Mucosa of rectum (tissue), 2 donors: ENCODE measurements at regions not wholly inside any gene's neighbourhood (a gene's known extent, or its start where the extent isn't known, plus 50 kb on each side); places are given as distances from the start of the nearest gene placed in this dataset.
"Not testable (repeated sequence)": the region's sequence is repeated elsewhere in the genome, so short reads cannot be mapped to it uniquely, and the experiment has no call there.

Experiments used
- H3K27ac ChIP-seq, 2 donors: one replicate each; pipeline ENCODE4 v1.7.0; 2013; ENCODE audit warnings: inconsistent platforms in 2 of 2, low read depth in 2 of 2, low read length in 2 of 2
- H3K27me3 ChIP-seq, 2 donors: one replicate each; pipeline ENCODE4 v1.7.0; 2013; ENCODE audit warnings: low read length in 2 of 2; ENCODE audit not compliant: control insufficient read depth in 2 of 2, insufficient read depth in 2 of 2
- H3K36me3 ChIP-seq, 2 donors: one replicate each; pipeline ENCODE4 v1.7.0; 2013; ENCODE audit warnings: low read length in 2 of 2; ENCODE audit not compliant: control insufficient read depth in 2 of 2, insufficient read depth in 2 of 2
- H3K4me1 ChIP-seq, 2 donors: one replicate each; pipeline ENCODE4 v1.7.0; 2013; ENCODE audit warnings: low read length in 2 of 2, mild to moderate bottlenecking in 1 of 2; ENCODE audit not compliant: control insufficient read depth in 2 of 2, insufficient read depth in 2 of 2
- H3K4me3 ChIP-seq, 2 donors: one replicate each; pipeline ENCODE4 v1.7.0; 2013; ENCODE audit warnings: low read length in 2 of 2
- H3K9ac ChIP-seq, 2 donors: one replicate each; pipeline ENCODE4 v1.7.0; 2013; ENCODE audit warnings: low read length in 2 of 2, low read depth in 1 of 2, mild to moderate bottlenecking in 1 of 2
- H3K9me3 ChIP-seq, 2 donors: one replicate each; pipeline ENCODE4 v1.7.0; 2013; ENCODE audit warnings: low read length in 2 of 2; ENCODE audit not compliant: control insufficient read depth in 2 of 2
- donor health status: healthy.
- donor health status: Normal muscosa, but diverticular disease.

DNA sequence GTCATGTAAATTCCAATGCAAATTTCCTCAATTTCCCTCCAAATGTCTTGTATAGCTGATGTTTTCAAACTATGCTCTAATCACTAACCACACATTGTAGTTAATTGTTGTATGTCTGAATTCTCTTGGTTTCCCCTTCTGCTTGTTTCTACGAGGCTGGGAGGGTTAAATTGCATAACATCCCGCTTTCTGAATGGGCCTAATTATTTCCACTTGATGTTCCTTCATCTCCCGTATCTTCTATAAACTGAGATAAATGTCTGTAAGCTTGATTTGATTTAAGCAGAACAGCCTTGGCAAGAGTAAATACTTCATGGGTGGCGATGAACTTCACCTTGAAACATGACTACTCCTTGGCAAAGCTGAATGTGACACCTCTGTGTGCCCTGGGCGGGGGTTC lies 72.2 kb downstream of the SERINC2 start:
- no peaks in the 10 kb centered on the region for H3K36me3 ChIP-seq
- no peak overlapping the region for H3K4me3 ChIP-seq
- no peak overlapping the region for H3K9ac ChIP-seq
- no peaks in the 10 kb centered on the region for H3K27me3 ChIP-seq
- peaks cover 13 to 28% of the 10 kb centered on the region in 2 donors for H3K4me1 ChIP-seq
- H3K9me3 ChIP-seq, result no peaks in the 10 kb centered on the region
- H3K27ac ChIP-seq, result no peak overlapping the region

DNA sequence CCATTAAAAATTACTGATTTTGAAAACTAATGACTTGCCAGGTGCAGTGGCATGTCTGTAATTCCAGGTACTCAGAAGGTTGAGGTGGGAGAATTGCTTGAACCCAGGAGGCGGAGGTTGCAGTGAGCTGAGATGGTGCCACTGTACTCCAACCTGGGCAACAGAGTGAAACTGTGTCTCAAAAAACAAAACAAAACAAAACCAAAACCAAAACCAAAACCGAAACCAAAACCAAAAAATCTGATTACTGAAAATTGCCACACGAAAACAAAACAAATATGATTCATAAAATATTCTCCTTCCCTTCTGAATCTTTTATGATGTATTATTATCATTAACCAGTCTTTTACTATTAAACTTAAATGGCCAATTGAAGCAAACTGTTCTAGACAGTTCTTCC lies 74.1 kb downstream of the SERINC2 start:
- Histone ChIP-seq H3K27ac (peak overlapping the region in 1 of 2 donors; percentile 32), H3K36me3 (no peaks in the 10 kb centered on the region), H3K9ac (no peak overlapping the region), H3K4me3 (no peak overlapping the region), H3K4me1 (peaks cover 13 to 21% of the 10 kb centered on the region in 2 donors), H3K9me3 (no peaks in the 10 kb centered on the region), H3K27me3 (no peaks in the 10 kb centered on the region)

DNA sequence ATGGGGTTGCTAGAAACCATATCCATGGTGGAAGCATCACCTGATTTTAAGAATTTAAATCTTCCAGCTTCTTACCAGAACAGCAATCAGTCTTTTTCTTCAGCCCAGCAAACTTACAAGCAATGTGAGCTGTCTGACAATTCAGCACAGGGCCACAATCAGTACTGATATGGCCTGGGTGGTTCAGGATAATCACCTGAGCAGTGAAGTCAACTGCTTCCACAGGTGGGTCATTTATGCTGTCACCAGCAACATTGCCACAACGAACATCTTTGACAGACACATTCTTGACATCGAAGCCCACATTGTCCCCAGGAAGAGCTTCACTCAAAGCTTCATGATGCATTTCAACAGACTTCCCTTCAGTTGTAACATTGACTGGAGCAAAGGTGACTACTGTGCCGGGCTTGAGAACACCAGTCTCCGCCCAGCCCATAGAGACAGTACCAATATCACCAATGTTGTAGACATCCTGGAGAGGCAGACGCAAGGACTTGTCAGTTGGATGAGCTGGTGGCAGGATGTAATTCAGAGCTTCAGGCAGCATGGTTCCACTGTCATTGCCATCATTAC lies 74.8 kb downstream of the SERINC2 start:
- peak overlapping the region in 1 of 2 donors; percentile 32 for H3K27ac ChIP-seq
- H3K9ac ChIP-seq, result no peak overlapping the region
- H3K36me3 ChIP-seq, result no peaks in the 10 kb centered on the region
- no peaks in the 10 kb centered on the region for H3K9me3 ChIP-seq
- peaks cover 6 to 15% of the 10 kb centered on the region in 2 donors for H3K4me1 ChIP-seq
- no peak overlapping the region for H3K4me3 ChIP-seq
- H3K27me3 ChIP-seq, result no peaks in the 10 kb centered on the region

DNA sequence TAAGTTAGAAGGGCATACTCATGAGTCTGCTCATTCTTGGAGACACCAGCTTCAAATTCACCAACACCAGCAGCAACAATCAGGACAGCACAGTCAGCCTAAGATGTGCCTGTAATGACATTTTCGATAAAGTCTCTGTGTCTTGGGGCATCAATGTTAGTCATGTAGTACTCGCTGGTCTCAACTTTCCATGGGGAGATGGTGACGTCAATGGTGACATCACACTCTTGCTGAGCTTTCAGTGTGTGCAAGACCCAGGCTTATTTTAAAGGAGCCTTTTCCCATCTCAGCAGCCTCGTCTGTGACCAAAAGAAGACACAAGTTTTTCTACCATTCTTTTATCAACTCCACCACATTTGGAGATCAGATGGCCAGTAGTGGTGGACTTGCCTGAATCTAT lies 75.5 kb downstream of the SERINC2 start:
- no peaks in the 10 kb centered on the region for H3K27me3 ChIP-seq
- no peak overlapping the region for H3K9ac ChIP-seq
- no peaks in the 10 kb centered on the region for H3K36me3 ChIP-seq
- peaks cover 4 to 10% of the 10 kb centered on the region in 2 donors for H3K4me1 ChIP-seq
- no peak overlapping the region for H3K27ac ChIP-seq
- H3K9me3 ChIP-seq, result no peaks in the 10 kb centered on the region
- H3K4me3 ChIP-seq, result no peak overlapping the region

DNA sequence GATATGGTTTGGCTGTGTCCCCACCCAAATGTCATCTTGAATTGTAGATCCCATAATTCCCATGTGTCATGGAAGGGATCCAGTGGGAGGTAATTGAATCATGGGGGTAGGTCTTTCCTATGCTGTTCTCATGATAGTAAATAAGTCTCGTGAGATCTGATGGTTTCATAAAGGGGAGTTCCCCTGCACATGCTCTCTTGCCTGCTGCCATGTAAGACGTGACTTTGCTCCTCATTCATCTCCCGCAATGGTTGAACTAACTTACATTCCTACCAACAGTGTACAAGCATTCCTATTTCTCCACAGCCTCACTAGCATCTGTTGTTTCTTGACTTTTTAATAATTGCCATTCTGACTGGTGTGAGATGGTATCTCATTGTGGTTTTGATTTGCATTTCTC lies 76.6 kb downstream of the SERINC2 start:
- not testable (repeated sequence) for H3K4me3 ChIP-seq, H3K9me3 ChIP-seq

DNA sequence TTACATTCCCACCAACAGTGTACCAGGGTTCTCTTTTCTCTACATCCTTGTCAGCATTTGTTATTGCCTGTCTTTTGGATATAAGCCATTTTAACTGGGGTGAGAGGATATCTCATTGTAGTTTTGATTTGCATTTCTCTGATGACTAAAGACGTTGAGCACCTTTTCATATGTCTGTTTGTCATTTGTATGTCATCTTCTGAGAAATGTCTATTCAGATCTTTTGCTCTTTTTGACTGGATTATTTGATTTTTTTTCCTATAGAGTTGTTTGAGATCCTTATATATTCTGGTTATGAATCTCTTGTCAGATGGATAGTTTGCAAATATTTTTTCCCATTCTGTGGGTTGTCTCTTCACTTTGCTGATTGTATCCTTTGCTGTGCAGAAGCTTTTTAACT lies 77.6 kb downstream of the SERINC2 start:
- H3K4me1 ChIP-seq, H3K9ac ChIP-seq, H3K36me3 ChIP-seq, H3K27me3 ChIP-seq, H3K4me3 ChIP-seq, H3K27ac ChIP-seq, H3K9me3 ChIP-seq: not testable (repeated sequence)

More for the DNA sequence above, 76.6 kb downstream of the SERINC2 start:
- H3K4me1 ChIP-seq, H3K9ac ChIP-seq, H3K27ac ChIP-seq, H3K36me3 ChIP-seq, H3K27me3 ChIP-seq: not testable (repeated sequence)

DNA sequence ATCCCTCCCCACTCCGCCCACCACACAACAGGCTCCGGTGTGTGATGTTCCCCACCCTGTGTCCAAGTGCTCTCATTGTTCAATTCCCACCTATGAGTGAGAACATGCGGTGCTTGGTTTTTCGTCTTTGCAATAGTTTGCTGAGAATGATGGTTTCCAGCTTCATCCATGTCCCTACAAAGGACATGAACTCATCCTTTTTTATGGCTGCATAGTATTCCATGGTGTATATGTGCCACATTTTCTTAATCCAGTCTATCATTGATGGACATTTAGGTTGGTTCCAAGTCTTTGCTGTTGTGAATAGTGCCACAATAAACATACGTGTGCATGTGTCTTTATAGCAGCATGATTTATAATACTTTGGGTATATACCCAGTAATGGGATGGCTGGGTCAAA lies 81.0 kb upstream of the TINAGL1 start:
- not testable (repeated sequence) for H3K4me1 ChIP-seq, H3K9me3 ChIP-seq, H3K4me3 ChIP-seq, H3K9ac ChIP-seq, H3K27ac ChIP-seq, H3K27me3 ChIP-seq, H3K36me3 ChIP-seq

DNA sequence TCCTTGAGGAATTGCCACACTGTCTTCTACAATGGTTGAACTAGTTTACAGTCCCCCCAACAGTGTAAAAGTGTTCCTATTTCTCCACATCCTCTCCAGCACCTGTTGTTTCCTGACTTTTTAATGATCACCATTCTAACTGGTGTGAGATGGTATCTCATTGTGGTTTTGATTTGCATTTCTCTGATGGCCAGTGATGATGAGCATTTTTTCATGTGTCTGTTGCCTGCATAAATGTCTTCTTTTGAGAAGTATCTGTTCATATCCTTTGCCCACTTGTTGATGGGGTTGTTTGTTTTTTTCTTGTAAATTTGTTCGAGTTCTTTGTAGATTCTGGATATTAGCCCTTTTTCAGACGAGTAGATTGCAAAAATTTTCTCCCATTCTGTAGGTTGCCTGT lies 80.5 kb upstream of the TINAGL1 start:
- H3K4me1 ChIP-seq, H3K9me3 ChIP-seq, H3K27me3 ChIP-seq, H3K36me3 ChIP-seq, H3K4me3 ChIP-seq, H3K9ac ChIP-seq, H3K27ac ChIP-seq: not testable (repeated sequence)

DNA sequence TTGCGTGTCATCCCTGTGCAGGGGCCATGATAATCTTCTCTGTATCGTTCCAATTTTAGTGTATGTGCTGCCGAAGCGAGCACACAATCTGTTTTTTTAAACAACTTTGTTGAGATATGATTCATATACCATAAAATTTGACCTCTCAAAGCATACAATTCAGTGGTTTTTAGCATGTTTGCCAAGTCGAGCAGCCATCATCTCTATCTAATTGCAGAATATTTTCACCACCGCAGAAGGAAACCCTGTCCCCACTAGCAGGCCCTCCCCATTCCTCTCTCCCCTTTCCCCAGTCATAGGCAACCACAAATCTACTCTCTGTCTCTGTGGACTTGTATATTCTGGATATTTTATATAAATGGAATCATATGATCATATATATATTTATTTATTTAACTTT lies 78.7 kb upstream of the TINAGL1 start:
- no peak overlapping the region for H3K9ac ChIP-seq
- H3K27me3 ChIP-seq, result no peaks in the 10 kb centered on the region
- no peak overlapping the region for H3K4me3 ChIP-seq
- H3K9me3 ChIP-seq, result no peaks in the 10 kb centered on the region
- no peaks in the 10 kb centered on the region for H3K4me1 ChIP-seq
- no peak overlapping the region for H3K27ac ChIP-seq
- H3K36me3 ChIP-seq, result no peaks in the 10 kb centered on the region

DNA sequence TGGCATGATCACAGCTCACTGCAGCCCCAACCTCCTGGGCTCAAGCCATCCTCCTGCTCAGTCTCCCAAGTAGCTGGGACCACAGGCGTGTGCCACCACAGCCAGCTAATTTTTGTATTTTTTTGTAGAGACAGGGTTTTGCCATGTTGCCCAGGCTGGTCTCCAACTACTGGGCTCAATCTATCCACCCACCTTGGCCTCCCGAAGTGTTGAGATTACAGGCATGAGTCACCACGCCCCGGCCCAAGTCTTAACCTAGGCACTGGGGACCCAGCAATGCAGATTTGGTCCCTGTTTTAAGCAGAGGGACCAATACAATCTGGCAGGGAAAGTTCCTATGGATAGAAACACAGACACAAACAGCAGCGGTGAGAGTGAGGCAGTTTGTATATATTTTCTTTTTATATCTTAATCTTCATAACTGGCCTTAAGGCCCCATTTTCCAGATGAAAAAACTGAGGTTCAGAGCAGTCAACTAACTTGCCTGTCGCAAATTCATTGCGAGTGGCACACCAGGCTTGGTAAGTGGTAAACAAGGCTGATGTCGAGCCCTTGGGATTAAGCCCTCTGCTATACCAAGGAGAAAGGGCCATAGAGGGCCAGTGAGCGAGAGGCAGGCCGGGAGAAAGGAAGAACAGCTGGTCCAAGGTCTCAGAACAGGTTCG lies 77.8 kb upstream of the TINAGL1 start:
- Histone ChIP-seq H3K27me3 (no peaks in the 10 kb centered on the region), H3K27ac (no peak overlapping the region), H3K4me1 (no peaks in the 10 kb centered on the region), H3K36me3 (no peaks in the 10 kb centered on the region), H3K9me3 (no peaks in the 10 kb centered on the region), H3K9ac (no peak overlapping the region), H3K4me3 (no peak overlapping the region)
